ENCODE measurements at regions not wholly inside any gene's neighbourhood (a gene's known extent, or its start where the extent isn't known, plus 50 kb on each side); places are given as distances from the start of the nearest gene placed in this dataset.

- TF ChIP-seq TAF1 (IDR thresholded peaks at IDR 0.05; ENCODE audit: borderline replicate concordance, insufficient read depth, low read length), result no peak
- TF ChIP-seq POLR2AphosphoS5 (IDR thresholded peaks at IDR 0.05; ENCODE audit: low read depth, low read length), result no peak
- no peak for TF ChIP-seq REST (IDR thresholded peaks at IDR 0.05; ENCODE audit: insufficient read depth in 1 of 2, low read depth in 2 of 2, low read length in 2 of 2)
Measured at GRCh38 chr10:57919864-57920263, 347.8 kb downstream of the IPMK start.

Measured in PFSK-1 (cell line).